ENCODE measurements at regions not wholly inside any gene's neighbourhood (a gene's known extent, or its start where the extent isn't known, plus 50 kb on each side); places are given as distances from the start of the nearest gene placed in this dataset.
"Not testable (repeated sequence)": the region's sequence is repeated elsewhere in the genome, so short reads cannot be mapped to it uniquely, and the experiment has no call there.

DNA sequence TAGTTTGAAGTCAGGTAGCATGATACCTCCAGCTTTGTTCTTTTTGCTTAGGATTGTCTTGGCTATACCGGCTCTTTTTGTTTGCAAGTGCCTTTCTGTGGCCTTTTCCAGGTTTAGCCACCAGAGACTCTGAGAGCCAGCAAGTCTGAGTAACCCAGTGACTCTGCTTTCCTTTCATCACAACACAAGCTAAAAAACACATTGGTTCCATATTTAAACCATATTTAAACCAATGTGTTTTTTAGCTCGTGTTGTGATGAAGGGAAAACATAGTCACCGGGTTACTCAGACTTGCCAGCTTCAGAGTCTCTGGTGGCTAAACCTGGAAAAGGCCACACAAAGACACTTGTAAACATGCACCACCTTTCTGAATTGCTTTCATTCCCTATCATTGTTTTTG is 493.3 kb downstream of the NTRK2 start:
- Mint-ChIP-seq H3K4me1 (ENCODE audit: low read depth) (no peaks in the 10 kb centered on the region), H3K27ac (no peak overlapping the region), H3K9me3 (no peaks in the 10 kb centered on the region), H3K4me3 (no peak overlapping the region), H3K36me3 (ENCODE audit: low read depth) (no peaks in the 10 kb centered on the region), H3K27me3 (peaks cover 1% of the 10 kb centered on the region)
- ChIA-PET POLR2A (no interaction called here), CTCF (no interaction called here)
- intact Hi-C loops (cut with micrococcal nuclease) = no loop called here
- no peak for DNase-seq
- TF ChIP-seq, protein P1, sequence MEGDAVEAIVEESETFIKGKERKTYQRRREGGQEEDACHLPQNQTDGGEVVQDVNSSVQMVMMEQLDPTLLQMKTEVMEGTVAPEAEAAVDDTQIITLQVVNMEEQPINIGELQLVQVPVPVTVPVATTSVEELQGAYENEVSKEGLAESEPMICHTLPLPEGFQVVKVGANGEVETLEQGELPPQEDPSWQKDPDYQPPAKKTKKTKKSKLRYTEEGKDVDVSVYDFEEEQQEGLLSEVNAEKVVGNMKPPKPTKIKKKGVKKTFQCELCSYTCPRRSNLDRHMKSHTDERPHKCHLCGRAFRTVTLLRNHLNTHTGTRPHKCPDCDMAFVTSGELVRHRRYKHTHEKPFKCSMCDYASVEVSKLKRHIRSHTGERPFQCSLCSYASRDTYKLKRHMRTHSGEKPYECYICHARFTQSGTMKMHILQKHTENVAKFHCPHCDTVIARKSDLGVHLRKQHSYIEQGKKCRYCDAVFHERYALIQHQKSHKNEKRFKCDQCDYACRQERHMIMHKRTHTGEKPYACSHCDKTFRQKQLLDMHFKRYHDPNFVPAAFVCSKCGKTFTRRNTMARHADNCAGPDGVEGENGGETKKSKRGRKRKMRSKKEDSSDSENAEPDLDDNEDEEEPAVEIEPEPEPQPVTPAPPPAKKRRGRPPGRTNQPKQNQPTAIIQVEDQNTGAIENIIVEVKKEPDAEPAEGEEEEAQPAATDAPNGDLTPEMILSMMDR (IDR thresholded peaks at IDR 0.05) = no peak
- no peak for ATAC-seq

DNA sequence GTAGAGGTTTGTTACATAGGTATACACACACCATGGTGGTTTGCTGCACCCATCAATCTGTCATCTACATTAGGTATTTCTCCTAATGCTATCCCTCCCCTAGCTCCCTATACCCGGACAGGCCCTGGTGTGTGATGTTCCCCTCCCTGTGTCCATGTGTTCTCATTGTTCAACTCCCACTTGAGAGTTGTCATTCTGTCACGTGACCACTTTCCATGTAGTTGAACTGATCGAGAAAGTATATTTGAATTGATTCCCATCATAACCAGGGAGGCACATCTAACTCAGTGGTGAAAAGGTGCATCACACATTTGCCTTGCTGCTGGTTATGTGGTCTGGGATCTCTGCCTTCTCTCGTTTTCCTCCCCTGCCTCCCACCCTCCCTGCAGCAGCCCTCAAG is 491.4 kb downstream of the NTRK2 start:
- intact Hi-C loops (cut with micrococcal nuclease) = loop anchor here (2.0 kb wide), 1 partner anchor 14 kb away; no protein-coding TSS in a partner anchor
- H3K4me3 Mint-ChIP-seq, POLR2A ChIA-PET: not testable (repeated sequence)

DNA sequence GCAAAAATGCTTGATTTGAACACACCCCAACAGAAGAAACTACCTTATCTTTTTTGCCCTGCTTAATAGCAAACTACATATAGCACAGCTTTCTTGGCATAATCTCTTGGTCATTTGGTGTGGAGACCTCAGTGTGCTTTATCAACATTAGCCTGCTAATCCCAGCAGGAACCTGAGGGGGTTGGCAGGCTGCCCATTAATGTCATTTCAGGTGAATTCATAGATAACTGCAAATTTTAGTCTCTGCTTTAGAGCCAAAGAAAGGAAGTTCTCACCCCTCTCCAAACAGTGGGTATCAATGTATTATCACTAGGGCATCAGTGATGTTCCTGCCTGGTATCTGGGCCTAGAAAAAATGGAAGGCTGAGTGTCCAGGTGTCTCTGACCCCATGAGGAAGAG is 489.0 kb downstream of the NTRK2 start:
- intact Hi-C loops (cut with micrococcal nuclease) = no loop called here
- Mint-ChIP-seq H3K9me3 (no peaks in the 10 kb centered on the region), H3K4me3 (no peak overlapping the region), H3K27ac (no peak overlapping the region), H3K4me1 (ENCODE audit: low read depth) (no peaks in the 10 kb centered on the region), H3K36me3 (ENCODE audit: low read depth) (no peaks in the 10 kb centered on the region), H3K27me3 (peaks cover 1% of the 10 kb centered on the region)
- ChIA-PET POLR2A (no interaction called here), CTCF (no interaction called here)
- DNase-seq (no peak), ATAC-seq (no peak)
- TF ChIP-seq, protein P1 (IDR thresholded peaks at IDR 0.05) = no peak

More for the DNA sequence above, 491.4 kb downstream of the NTRK2 start:
- H3K27ac Mint-ChIP-seq; CTCF ChIA-PET; H3K9me3 Mint-ChIP-seq; DNase-seq; H3K27me3 Mint-ChIP-seq; H3K36me3 Mint-ChIP-seq (ENCODE audit: low read depth); ATAC-seq; H3K4me1 Mint-ChIP-seq (ENCODE audit: low read depth): not testable (repeated sequence)

DNA sequence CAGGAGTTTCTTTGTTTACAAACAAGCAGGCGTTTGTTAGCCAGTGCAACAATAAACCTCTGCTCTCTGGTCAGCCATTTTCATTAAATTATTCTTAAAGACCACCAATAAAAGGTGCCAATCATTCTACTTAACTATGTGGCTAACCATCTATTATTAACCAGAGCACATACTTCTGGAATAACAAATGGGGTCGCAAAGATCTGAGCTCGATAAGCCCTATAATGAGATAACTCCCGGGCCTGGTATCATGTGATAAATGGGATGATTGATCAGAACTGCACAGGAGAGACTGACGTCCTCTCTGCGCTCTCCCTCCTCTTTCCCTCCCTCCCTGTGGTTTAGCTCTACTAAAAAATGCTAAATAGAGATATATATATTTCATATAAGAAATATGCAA is 488.2 kb downstream of the NTRK2 start:
- no peaks in the 10 kb centered on the region for H3K9me3 Mint-ChIP-seq
- H3K4me3 Mint-ChIP-seq = no peak overlapping the region
- no peaks in the 10 kb centered on the region for H3K4me1 Mint-ChIP-seq (ENCODE audit: low read depth)
- ATAC-seq (no peak), DNase-seq (no peak)
- CTCF ChIA-PET = no interaction called here
- intact Hi-C loops (cut with micrococcal nuclease) = no loop called here
- H3K27me3 Mint-ChIP-seq = peaks cover 1% of the 10 kb centered on the region
- no peak overlapping the region for H3K27ac Mint-ChIP-seq
- TF ChIP-seq, protein P1 (IDR thresholded peaks at IDR 0.05) = no peak
- H3K36me3 Mint-ChIP-seq (ENCODE audit: low read depth) = no peaks in the 10 kb centered on the region
- POLR2A ChIA-PET = no interaction called here

DNA sequence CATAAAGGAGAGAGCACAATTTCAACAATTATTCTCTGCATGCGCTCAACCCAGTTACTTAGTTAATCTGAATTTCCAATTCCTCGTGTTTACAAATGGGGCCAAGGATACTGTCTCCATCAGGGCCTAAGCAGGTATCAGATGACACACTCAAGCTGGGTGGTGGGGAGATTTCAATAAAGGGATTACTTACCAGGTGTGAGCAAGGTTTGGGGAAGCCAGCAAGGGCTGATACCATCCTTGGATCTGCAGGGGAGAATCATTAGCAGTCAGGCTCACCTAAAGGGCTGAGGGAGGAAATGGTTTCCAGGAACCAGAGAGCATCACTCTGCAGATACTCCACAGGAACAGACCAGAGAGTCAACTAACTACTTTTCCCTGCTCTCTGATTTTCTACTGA is 487.1 kb downstream of the NTRK2 start:
- Mint-ChIP-seq H3K36me3 (ENCODE audit: low read depth) (no peaks in the 10 kb centered on the region), H3K27ac (no peak overlapping the region), H3K4me1 (ENCODE audit: low read depth) (no peaks in the 10 kb centered on the region), H3K4me3 (no peak overlapping the region), H3K27me3 (peaks cover 1% of the 10 kb centered on the region), H3K9me3 (no peaks in the 10 kb centered on the region)
- TF ChIP-seq, protein P1 (IDR thresholded peaks at IDR 0.05) = no peak
- ChIA-PET CTCF (no interaction called here), POLR2A (no interaction called here)
- intact Hi-C loops (cut with micrococcal nuclease) = no loop called here
- ATAC-seq = no peak
- DNase-seq = no peak

DNA sequence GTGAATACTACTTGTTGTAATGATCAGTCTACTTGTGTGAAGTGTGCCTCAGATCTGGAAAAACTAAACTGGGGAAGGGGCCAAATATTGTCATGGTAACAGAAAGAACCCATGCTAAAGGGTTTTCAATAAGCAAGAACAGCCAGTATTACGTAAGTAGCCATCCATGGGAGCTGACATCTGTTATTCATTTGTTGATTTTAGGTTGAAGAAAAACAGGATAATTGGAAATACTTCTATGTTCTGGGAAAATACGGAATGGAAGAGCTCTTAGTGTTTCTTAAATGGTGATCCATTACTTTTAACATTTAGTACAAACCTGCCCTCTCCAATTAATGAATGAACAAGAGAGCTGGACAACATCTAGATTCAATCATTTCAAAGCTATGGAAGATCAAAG is 485.8 kb downstream of the NTRK2 start:
- ChIA-PET CTCF (interaction anchor here (1.2 to 1.3 kb wide), 2 partner anchors 9 to 270 kb away, joined by 3 to 5 read pairs; no protein-coding TSS in a partner anchor), POLR2A (no interaction called here)
- Mint-ChIP-seq H3K9me3 (no peaks in the 10 kb centered on the region), H3K36me3 (ENCODE audit: low read depth) (no peaks in the 10 kb centered on the region), H3K27me3 (peaks cover 1% of the 10 kb centered on the region), H3K4me1 (ENCODE audit: low read depth) (no peaks in the 10 kb centered on the region), H3K27ac (no peak overlapping the region), H3K4me3 (no peak overlapping the region)
- ATAC-seq (no peak), DNase-seq (no peak)
- TF ChIP-seq, protein P1 (IDR thresholded peaks at IDR 0.05) = no peak
- intact Hi-C loops (cut with micrococcal nuclease) = no loop called here
